ENCODE measurements at regions not wholly inside any gene's neighbourhood (a gene's known extent, or its start where the extent isn't known, plus 50 kb on each side); places are given as distances from the start of the nearest gene placed in this dataset.

DNA sequence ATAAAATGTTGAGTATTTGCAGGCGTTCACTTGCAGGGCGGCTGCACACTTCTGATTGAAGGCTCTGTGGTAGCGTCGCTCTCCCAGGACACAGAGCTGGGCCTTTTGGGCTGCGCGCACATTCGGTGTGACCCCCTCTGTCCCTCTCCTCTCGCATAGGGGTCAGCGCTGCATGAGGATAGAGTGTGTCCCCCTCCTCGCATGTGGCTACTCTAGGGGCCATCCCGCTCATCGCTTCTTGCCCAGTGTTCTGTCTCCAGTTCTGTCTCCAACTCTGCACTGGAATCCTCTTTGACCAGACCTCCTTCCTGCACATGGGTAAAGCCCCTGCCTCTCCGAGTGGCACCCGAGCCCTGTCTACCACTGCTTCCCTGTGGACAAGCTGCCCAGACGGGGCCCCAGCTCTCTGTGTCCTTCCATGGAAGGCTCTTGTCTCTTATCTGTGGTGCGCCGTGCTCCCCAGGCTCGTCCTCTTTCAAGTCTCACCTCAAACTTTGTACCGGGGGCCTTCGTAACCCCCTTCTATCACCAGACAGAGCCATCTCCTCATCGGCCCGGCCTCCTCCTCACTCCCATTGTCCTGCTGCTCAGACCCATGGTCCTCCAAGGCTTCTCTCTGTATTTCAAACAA lies 278.0 kb upstream of the HDAC4 start:
- peak in 1 of 5 donors; percentile 16 for DNase-seq
- H3K36me3 ChIP-seq: no peaks in the 10 kb centered on the region
- no peak for TF ChIP-seq POLR2A (IDR thresholded peaks at IDR 0.05)
- TF ChIP-seq, protein P1, sequence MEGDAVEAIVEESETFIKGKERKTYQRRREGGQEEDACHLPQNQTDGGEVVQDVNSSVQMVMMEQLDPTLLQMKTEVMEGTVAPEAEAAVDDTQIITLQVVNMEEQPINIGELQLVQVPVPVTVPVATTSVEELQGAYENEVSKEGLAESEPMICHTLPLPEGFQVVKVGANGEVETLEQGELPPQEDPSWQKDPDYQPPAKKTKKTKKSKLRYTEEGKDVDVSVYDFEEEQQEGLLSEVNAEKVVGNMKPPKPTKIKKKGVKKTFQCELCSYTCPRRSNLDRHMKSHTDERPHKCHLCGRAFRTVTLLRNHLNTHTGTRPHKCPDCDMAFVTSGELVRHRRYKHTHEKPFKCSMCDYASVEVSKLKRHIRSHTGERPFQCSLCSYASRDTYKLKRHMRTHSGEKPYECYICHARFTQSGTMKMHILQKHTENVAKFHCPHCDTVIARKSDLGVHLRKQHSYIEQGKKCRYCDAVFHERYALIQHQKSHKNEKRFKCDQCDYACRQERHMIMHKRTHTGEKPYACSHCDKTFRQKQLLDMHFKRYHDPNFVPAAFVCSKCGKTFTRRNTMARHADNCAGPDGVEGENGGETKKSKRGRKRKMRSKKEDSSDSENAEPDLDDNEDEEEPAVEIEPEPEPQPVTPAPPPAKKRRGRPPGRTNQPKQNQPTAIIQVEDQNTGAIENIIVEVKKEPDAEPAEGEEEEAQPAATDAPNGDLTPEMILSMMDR (IDR thresholded peaks at IDR 0.05): no peak
- no peak overlapping the region for H3K4me3 ChIP-seq
- no peak overlapping the region for H3K27ac ChIP-seq
- WGBS, 4 donors: 85 to 89% (median 87%) methylated on average over 22 of the region's 22 CpGs
- intact Hi-C loops (cut with DNase I): no loop called here
- peaks cover 0 to 17% (median 0%) of the 10 kb centered on the region in 12 donors for H3K9me3 ChIP-seq
- peaks cover 0 to 13% (median 5%) of the 10 kb centered on the region in 9 donors for H3K27me3 ChIP-seq
- no peaks in the 10 kb centered on the region for H3K4me1 ChIP-seq
- ATAC-seq: no peak

DNA sequence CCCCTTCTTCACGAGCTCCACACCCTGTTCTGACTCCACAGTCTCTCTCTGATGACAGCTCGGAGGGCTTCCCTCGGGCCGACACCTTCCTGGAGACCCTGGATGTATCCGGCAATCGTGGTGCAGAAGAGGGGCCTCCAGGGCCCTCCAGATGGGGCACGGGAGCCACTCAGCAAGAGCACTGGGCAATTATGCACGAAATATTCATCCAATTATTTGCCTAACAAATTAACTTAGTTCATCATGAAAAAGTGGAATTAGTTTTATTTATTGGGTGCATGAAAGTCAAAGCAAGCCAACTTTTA lies 277.3 kb upstream of the HDAC4 start:
- WGBS, 4 donors: 75 to 84% (median 79%) methylated on average over 8 of the region's 8 CpGs
- H3K27me3 ChIP-seq: peaks cover 0 to 9% (median 2%) of the 10 kb centered on the region in 9 donors
- H3K27ac ChIP-seq: no peak overlapping the region
- no peaks in the 10 kb centered on the region for H3K36me3 ChIP-seq
- H3K4me3 ChIP-seq: no peak overlapping the region
- no peak for TF ChIP-seq POLR2A (IDR thresholded peaks at IDR 0.05)
- TF ChIP-seq, protein P1 (IDR thresholded peaks at IDR 0.05): no peak
- DNase-seq (peak in 1 of 5 donors; percentile 34), ATAC-seq (no peak)
- H3K9me3 ChIP-seq: peaks cover 0 to 16% (median 0%) of the 10 kb centered on the region in 12 donors
- intact Hi-C loops (cut with DNase I): no loop called here
- no peaks in the 10 kb centered on the region for H3K4me1 ChIP-seq

GRCh38 chr2:239677453-239678185 lies 276.8 kb upstream of the HDAC4 start:
- Histone ChIP-seq H3K4me3 (no peak overlapping the region), H3K27ac (no peak overlapping the region), H3K36me3 (no peaks in the 10 kb centered on the region), H3K4me1 (no peaks in the 10 kb centered on the region), H3K9me3 (peaks cover 0 to 10% (median 0%) of the 10 kb centered on the region in 12 donors), H3K27me3 (peaks cover 0 to 5% (median 0%) of the 10 kb centered on the region in 9 donors)
- intact Hi-C loops (cut with DNase I): no loop called here
- no peak for TF ChIP-seq POLR2A (IDR thresholded peaks at IDR 0.05)
- TF ChIP-seq, protein P1 (IDR thresholded peaks at IDR 0.05): no peak
- 89 to 91% (median 89%) methylated on average over 20 to 21 of the region's 21 CpGs for WGBS, 4 donors
- no peak for ATAC-seq
- peak in 1 of 5 donors; percentile 37 for DNase-seq

DNA sequence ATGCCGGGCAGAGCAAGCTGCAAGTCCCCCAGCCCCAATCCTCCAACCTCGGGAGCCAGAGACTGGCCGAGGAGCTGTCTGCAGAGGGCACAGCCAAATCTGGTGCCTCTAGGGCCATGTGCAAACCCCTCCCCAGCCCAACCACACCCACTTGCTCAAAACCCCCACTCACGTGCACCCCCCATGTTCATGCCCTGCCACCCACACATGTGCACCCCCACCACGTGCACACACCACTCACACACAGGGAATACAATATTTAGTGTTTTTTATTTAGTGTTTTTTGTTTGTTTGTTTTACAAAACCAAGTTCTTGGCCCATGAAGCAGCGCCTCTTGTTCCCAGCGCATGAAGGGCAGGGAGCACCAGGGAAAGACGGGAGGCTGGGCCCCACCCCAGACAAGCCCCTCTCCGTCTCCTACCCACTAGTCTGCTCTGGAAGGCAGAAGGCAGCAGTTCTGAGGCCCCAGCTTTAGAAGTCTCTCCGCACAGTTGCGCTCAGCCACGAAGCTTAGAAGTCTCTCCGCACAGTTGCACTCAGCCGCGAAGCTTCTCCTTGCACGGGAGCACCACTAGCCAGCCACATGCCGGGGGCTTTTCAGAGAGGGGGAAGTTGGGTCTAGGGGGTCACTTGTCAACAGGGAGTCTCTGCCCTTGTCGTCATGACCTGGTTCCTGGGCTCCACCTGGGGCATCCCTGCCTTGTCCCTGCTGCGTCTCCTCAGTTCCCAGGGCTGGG lies 276.1 kb upstream of the HDAC4 start:
- TF ChIP-seq, protein P1 (IDR thresholded peaks at IDR 0.05): no peak
- TF ChIP-seq POLR2A (IDR thresholded peaks at IDR 0.05): no peak
- no peaks in the 10 kb centered on the region for H3K36me3 ChIP-seq
- no peaks in the 10 kb centered on the region for H3K4me1 ChIP-seq
- no peak overlapping the region for H3K27ac ChIP-seq
- 72 to 81% (median 75%) methylated on average over 18 to 19 of the region's 19 CpGs for WGBS, 4 donors
- intact Hi-C loops (cut with DNase I): no loop called here
- peak in 1 of 5 donors; percentile 22 for DNase-seq
- ATAC-seq: no peak
- peaks cover 0 to 3% (median 0%) of the 10 kb centered on the region in 12 donors for H3K9me3 ChIP-seq
- H3K27me3 ChIP-seq: peaks cover 0 to 5% (median 0%) of the 10 kb centered on the region in 9 donors
- no peak overlapping the region for H3K4me3 ChIP-seq
